GM18907 (cell line): ENCODE measurements at regions not wholly inside any gene's neighbourhood (a gene's known extent, or its start where the extent isn't known, plus 50 kb on each side); places are given as distances from the start of the nearest gene placed in this dataset.
"Not testable (repeated sequence)": the region's sequence is repeated elsewhere in the genome, so short reads cannot be mapped to it uniquely, and the experiment has no call there.

Experiments
- ATAC-seq: cut with Tn5 transposase; IDR thresholded peaks from one replicate; pipeline ENCODE4 v1.9.1; 2021; ENCODE audit warnings: mild to moderate bottlenecking, moderate library complexity; ENCODE audit not compliant: unreplicated experiment

DNA sequence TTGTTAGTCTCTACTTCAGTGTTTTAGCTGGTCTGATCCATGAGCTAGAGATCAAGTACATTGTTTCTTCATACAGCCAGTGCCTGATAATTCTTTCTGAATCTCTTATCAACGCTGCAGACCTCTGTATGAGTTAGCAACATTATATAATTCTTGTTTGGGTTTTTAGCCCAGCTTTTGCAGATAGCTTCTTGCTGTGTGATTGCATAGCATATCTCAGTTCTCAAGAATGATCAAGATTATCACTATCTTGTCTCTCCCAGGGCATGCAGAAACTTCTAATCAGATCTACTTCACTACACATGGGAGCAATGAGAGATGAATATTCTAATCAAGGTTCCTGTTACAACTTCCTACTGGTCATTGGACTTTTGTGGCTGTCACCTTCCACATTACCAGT, 158.3 kb downstream of the FAM174A start:
- ATAC-seq, result no peak

DNA sequence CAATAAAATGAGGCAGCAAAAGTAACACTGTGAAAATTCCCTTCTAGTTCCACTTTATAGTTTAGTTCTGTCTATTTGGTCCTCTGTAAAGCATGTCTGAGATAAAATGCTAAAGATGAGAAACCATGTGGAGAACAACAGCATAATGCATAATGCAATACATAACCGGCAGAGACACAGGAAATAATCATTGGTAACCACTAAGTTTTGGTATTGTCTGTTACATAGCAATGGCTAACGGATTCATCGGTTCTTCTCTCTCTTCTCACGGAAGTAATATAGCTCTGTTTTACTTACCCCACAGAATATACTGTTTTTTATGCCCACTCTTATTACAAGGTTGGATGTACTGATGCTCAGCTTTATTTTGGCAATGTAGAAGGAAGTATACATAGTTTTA, 158.9 kb downstream of the FAM174A start:
- peak; percentile 69 for ATAC-seq

DNA sequence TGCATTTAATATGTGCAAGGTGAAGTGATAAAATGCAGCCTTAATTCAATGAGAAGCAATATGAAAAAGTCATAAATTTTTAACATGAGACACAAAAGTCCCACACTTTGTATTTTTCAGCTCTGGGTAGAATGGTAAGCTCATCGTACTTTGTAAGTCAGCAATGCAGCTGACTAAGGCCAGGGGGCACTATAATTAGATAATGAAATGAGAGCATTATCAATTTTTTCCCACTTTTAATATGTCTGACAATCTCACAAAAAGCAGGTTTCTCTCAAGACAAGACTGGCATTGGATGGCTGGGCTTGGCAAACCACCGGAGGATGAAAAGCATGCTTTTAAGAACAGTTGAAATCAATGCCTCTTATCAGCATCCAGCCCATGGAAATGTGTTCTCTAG, 162.8 kb downstream of the FAM174A start:
- no peak for ATAC-seq

DNA sequence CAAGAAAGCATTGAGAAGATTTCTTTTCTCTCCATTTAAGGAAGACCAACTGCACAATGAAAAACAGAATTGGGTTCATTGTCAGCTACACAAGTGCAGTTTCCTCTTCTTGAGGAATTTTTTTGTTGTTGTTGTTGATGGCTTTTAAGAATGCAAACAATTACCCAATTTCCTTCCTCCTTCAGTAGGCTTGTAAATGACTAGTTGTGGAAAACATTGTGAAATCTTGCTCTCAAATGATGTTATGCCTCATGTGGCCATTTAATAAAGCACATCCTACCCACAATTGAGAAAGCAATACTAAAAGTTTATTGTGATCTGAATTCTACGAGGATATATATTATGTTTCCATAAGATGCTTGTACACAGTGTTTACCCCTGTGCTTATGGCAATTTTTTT, 171.6 kb downstream of the FAM174A start:
- ATAC-seq, result peak; percentile 68

DNA sequence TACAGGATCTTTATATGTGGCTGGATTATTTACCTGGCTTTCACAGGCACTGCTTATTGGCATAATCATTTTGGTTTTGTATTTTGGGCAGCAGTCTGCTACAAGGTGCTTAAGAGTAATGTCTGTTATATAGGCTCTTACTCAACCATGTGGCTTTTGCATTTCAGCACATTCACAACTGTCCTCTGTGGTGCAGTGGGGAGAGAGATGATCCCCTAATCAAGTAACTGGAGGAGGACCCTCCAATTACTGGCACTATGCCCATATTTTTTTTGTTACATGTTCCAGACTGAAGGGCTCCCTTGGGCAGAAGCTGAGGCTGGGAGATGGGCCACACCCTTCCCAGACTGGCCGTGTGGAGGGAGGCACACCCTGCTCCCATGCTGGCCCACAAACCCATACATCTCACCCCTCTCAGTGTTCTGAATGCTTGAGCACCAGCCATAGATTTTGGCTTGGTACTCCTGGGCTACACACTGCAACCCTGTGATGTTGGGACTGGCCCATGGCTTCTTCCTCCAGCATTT, 173.5 kb downstream of the FAM174A start:
- no peak for ATAC-seq

DNA sequence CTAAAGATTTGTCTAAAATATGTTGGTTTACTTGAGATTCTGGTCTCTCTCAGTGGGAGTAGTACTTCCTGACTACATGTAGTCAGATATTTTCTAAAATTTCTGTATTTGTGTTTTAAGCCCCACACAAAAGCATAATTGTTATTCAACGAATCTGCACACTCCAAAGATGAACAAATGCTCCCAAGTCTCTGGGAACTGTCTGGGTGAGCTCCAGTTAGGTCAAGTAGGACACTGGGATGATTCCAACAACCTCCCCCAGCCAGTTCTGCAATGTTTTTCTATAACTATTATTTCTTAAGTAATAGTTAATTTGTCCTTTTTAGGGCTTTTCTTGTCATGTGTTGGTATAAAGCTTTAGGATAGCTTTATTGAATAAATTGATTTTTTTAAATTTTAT, 174.6 kb downstream of the FAM174A start:
- ATAC-seq, result no peak

DNA sequence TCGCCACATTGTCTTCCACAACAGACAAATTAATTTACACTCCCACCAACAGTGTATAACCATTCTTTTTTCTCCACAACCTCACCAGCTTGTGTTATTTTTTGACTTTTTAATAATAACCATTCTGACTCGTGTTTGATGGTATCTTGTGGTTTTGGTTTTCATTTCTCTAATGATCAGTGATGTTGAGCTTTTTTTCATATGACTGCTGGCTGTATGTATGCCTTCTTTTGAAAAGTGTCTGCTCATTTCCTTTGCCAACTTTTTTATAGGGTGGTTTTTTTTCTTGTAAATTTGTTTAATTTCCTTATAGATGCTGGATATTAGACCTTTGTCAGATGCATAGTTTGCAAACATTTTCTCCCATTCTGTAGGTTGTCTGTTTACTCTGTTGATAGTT, 179.6 kb downstream of the FAM174A start:
- ATAC-seq, result not testable (repeated sequence)

DNA sequence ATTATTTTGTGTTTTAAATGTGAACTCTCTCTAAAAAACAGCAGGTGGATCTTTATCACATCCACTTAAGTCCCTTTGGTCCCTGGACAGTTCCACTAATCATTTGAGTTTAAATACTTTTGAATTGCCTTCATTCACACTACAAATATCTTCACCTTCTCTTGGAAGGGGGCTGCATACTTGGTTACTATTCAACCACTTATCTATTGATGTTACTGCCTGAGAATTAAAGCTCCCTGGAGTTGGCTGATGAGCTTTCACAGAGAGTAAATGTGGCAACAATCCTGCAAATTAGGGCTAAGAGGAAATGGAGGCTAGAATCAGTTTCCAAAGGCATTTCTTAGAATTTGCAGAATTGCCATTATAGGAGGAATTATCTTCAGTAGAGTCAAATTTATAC, 180.4 kb downstream of the ST8SIA4 start:
- ATAC-seq, result no peak

DNA sequence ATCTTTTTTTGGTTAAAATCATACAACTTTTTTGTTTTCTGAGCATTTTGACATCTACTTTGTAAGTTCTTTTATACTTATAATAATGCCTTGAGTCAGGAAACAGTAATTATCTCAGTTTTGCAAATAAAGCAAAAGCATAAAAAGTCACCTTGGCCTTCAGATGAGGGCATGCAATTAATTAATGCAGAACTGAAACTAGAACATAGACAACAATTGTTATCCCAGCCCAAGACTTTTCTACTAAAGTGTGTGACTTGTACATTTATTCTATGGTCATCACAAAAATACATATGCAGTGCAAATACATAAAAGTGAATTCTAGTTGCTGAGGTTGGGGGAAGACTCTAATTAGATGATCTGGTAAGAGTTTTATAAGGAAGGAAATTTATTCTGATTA, 179.9 kb downstream of the ST8SIA4 start:
- ATAC-seq, result no peak

DNA sequence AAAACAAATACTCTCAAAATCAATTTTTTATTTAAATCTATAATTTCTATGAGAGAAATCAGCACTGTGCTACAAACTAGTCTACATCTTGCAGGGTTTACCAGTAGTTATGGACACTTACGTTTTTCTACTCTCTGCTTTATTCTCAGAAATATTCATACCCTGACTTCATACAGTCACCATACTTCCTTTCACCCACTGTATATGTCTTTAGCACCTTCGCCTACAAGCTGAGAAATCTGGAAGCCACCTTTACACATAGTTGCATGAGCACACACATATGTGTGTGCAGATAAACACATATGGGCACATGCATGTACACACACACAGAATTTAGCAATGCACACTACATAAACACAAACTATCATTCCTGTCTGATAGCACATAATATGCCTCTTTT, 177.0 kb downstream of the ST8SIA4 start:
- ATAC-seq, result no peak

DNA sequence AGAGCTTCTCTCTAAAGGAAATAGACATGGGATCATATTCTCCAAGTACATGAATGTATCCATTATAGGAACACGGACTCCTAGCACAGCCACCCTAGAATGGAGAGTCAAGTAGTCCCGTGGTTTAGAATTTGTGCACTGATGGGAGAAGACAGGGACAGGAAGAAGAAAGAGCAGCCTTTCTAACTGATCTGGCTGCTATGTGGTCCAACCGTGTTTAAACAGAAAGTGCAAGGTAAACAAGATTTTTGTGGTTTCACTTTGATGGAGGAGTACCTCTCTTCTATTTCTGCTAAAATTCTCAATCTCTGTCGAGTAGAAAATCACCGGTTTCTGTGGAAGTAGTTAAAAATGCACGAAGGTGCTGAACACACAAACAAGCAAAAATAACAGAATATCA, 171.3 kb downstream of the ST8SIA4 start:
- ATAC-seq, result peak; percentile 96

DNA sequence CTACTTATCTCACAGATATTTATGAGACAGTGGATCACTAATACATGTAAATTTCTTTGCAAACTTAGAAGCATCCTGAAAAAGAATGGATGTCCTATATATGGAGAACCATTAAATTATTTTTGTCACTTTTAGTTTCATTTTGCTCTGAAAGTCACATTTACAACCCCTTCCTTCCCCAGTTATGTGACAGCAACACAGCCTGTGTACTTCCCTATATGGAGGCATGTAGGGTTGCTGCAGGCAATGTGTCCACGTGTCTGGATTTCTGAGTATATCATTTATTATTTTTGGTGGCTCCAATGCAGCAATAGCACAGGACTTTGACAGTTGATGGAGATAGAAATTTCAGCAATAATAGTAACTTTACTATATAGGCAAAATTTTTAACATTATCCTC, 156.4 kb downstream of the ST8SIA4 start:
- peak; percentile 93 for ATAC-seq

DNA sequence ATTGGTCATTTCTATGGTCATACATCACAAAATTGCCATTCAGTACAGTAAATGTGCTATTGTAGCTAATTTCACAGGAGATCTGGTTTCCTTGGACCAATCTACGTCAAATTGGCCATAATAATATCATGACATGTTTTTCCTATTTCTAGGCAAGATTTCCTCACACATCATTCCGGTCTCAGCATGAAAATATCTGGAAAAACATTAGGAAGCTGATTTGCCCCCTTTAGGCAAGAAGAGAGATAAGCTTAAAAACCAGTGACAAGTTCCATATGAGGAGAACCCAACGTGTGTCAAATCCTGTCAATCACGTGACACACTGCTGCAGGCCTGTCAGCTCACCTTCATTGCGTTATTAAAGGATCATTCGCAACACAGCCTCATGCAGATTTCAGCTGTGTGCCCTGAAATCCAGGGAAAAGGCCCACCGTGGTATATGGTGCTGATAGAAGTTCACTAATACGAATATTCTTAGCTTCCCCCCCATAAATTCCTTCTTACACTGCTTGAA, 153.3 kb downstream of the ST8SIA4 start:
- no peak for ATAC-seq

DNA sequence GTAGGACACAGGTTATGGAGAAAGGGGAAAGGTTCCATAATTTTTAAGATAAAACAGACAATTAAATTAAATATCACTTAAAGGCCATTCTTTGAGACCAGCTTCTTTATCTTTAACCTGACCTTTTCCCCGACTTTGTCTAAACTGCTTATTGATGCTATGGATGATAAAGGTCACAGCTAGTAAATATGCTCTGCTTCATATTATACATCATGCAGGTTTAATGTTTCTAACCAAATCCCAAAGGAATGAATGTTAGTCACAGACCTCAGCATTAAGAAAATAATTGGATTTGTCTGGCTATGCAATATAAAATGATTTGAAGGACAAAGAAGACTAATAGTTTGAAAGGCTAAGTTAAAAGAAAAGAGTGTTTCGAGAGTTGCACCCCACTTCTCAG, 147.6 kb downstream of the ST8SIA4 start:
- ATAC-seq, result no peak
